Ecto neural progenitor cell (in vitro differentiated cells): ENCODE measurements at regions not wholly inside any gene's neighbourhood (a gene's known extent, or its start where the extent isn't known, plus 50 kb on each side); places are given as distances from the start of the nearest gene placed in this dataset.

Experiments used
- DNase-seq: peaks from one replicate; pipeline ENCODE4 v3.0.0-alpha.2; 2018; ENCODE audit warnings: low spot score

DNA sequence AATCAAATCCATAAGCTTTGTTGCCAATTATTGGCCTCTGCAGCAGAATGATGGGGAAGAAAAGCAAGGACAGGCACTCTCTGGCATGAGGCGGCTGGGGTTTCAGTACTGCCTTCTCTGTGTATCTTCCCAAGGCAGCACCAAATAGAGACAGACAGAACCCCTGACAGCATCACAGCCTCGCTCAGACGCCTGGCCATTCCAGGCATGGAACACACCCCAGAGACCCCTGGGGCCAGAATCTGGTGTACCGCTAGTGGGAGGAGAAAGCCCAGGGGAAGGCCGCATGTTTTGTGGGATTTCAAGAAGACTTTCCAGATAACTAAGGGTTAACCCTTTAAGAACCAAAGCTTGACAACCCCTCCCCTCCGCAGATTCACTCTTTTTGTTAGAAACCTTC lies 282.1 kb downstream of the EN1 start:
- no peak for DNase-seq

DNA sequence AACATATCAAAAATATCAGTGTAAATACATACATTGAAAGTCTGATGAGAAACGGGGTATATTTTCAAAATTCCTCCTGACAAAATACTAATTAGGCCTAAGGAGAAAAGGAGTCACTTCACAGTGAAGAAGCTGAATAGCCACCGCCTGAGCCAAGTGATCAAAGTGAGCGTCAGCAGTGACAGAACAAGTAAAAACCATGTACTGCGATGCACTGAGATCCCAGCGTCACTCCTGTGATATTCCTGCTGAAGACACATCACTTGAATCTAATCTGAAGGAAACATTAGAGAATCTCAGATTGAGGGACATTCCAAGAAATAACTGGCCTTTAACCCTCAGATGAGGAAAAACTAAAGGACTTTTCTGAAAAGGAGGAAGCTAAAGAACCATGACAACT lies 285.3 kb downstream of the EN1 start:
- no peak for DNase-seq

GRCh38 chr2:118558846-118559245 lies 288.6 kb downstream of the EN1 start:
- DNase-seq = no peak

GRCh38 chr2:118557791-118558190 lies 289.7 kb downstream of the EN1 start:
- no peak for DNase-seq

GRCh38 chr2:118557016-118557415 lies 290.4 kb downstream of the EN1 start:
- DNase-seq = no peak

GRCh38 chr2:118554616-118555015 lies 292.8 kb downstream of the EN1 start:
- DNase-seq = no peak

GRCh38 chr2:118549503-118549902 lies 297.9 kb downstream of the EN1 start:
- DNase-seq = no peak

GRCh38 chr2:118548880-118549488 lies 298.5 kb downstream of the EN1 start:
- DNase-seq = no peak

- DNase-seq = peak; percentile 49
Measured at GRCh38 chr2:118539290-118539689, 308.2 kb downstream of the EN1 start.

- no peak for DNase-seq
Measured at GRCh38 chr2:118536306-118536705, 311.1 kb downstream of the EN1 start.

DNA sequence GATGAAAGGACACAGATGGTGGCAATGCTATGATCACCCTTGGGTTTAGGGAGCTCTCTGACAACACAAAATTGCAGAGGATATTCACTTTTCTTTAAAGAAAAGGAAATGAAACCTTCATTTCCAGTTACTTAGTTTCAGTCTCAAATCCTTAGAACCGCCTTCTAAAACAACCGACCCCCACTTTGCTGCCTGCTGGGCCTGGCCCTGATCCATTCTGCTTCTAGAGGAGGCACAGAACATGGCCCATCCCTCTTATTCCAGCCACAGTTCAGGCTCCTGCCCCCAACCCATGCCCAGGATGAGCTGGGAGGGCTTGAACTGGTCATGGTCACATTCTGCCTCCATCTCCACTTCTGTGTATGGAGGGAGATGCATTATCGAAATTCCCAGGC lies 311.6 kb downstream of the EN1 start:
- no peak for DNase-seq

GRCh38 chr2:118535171-118535817 lies 312.2 kb downstream of the EN1 start:
- DNase-seq = no peak

GRCh38 chr2:118530976-118531375 lies 316.5 kb downstream of the EN1 start:
- no peak for DNase-seq

DNA sequence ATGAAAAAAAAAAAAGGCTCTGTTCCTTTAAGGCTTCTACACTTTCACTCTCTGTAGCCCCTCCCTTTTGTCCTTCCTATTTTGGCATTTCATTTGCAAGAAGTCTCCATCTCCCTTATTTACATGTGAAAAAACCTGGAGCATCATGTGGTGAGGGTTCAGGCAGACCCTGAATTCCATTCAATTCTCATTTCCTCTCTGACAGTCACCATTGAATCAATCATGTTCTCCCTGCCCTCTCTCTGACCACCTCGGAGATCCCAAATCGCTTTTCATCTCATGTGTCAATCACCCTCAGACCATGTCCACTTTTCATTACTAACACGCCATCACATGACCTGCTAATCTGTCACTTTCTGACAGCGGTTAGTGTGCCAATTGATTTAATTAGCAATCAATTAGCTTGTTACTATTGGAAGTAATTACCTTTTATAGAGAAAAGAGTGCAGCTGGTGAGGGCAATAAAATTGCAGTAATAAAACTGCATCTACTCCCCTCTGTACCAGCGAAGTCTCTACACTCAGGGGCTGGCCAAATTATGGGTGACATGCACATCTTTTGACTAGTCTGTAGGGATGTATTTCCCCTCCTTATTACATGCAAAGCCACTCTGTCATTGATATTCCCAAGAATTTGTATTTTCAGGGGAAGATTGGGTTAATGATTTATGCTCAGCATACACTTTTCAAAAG lies 317.4 kb downstream of the EN1 start:
- no peak for DNase-seq

- DNase-seq = no peak
Measured at GRCh38 chr2:118527571-118527970, 319.9 kb downstream of the EN1 start.

DNA sequence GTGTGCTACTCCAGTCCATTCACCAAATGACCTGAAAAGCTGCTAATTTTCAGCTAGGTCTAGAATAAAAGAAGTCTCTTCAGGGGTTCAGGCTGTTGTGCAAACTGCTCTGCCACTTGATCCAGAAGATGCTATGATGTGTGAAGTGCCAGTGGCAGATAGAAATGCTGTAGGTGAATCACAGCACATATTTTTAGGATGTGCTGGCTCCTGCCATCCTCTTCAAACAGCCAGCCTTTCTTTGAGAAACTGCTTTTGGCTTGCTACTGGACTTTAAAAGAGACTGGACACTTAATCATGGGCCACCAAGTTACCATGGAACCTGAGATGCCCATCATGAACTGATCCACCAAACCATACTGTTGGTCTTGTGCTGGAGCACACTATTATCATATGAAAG lies 322.1 kb downstream of the EN1 start:
- no peak for DNase-seq

GRCh38 chr2:118524911-118525310 lies 322.5 kb downstream of the EN1 start:
- no peak for DNase-seq

GRCh38 chr2:118523761-118524160 lies 323.7 kb downstream of the EN1 start:
- no peak for DNase-seq

GRCh38 chr2:118521960-118522359 lies 325.5 kb downstream of the EN1 start:
- DNase-seq = no peak

DNA sequence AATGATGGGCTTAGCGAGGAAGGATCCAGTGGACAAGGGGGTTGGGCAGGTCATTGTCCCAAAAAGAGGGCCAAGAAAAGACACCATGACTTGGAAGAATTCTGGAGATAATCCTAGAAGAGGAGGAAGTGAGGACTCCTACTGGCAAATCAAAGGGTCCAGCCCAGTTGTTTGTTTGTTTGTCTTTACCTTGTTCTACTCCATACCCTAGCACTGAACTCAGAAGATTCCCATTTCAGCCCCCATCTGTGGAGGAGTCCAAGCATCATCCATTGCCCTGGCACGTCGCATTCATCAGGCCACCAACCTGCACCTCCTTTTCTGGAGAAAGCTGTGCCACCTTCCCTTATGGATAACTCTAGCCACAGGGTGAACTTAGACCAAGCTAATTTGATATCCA lies 326.2 kb downstream of the EN1 start:
- DNase-seq = no peak

GRCh38 chr2:118520246-118520645 lies 327.2 kb downstream of the EN1 start:
- DNase-seq = no peak

DNA sequence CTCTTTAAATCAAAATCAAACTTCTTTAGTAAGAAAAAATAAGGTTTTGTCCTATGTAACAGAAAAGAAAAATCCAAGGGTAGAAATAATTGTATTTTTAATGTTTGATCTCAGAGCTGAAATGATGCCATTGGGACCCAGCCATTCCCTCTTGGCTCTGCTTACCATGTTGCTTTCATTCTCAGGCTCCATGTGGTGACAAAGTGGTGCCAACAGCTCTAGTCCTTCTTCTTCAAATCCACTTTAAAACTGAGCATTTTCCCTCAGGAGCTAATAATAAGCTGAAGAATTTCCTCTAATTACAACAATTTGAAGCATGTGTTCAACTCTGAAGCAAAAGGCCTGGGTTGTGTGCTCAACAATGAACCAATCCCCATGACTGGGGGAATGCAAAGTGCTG lies 327.9 kb downstream of the EN1 start:
- DNase-seq = no peak

- no peak for DNase-seq
Measured at GRCh38 chr2:118510807-118511206, 336.6 kb downstream of the EN1 start.
